Sigmoid colon (tissue), 6 donors: ENCODE measurements at regions not wholly inside any gene's neighbourhood (a gene's known extent, or its start where the extent isn't known, plus 50 kb on each side); places are given as distances from the start of the nearest gene placed in this dataset.
A peak's percentile ranks its signal among the peaks of the same experiment; 100 is the strongest.

Experiments used
- DNase-seq: peaks from one replicate; pipeline ENCODE4 v3.0.0-alpha.2; 2019
- H3K27ac ChIP-seq, 4 donors: fragments of 200-600 bp; sonication (generic); one replicate each; pipeline ENCODE4 v1.5.1; 2016 to 2019; ENCODE audit warnings: mild to moderate bottlenecking in 1 of 4
- H3K27me3 ChIP-seq, 3 donors: fragments of 200-600 bp; sonication (generic); one replicate each; pipeline ENCODE4 v1.5.1; 2019; ENCODE audit warnings: mild to moderate bottlenecking in 1 of 3
- H3K36me3 ChIP-seq, 4 donors: fragments of 200-600 bp; sonication (generic); one replicate each; pipeline ENCODE4 v1.5.1; 2016 to 2019
- H3K4me1 ChIP-seq, 4 donors: fragments of 200-600 bp; sonication (generic); one replicate each; pipeline ENCODE4 v1.5.1; 2017 to 2019
- H3K4me3 ChIP-seq, 4 donors: fragments of 200-600 bp; sonication (generic); one replicate each; pipeline ENCODE4 v1.5.1; 2017 to 2019; ENCODE audit warnings: mild to moderate bottlenecking in 2 of 4, moderate library complexity in 1 of 4
- H3K9me3 ChIP-seq, 4 donors: fragments of 200-600 bp in 3 of 4; sonication (generic) in 3 of 4; one replicate each; pipeline versions ENCODE4 v1.5.1 to v1.6.1; 2013 to 2019
- CTCF ChIP-seq, 4 experiments: fragments of 450-650 bp in 3 of 4; fragments of 200-600 bp in 1 of 4; IDR thresholded peaks; one replicate each; pipeline ENCODE4 v1.5.1; 2016 to 2019; ENCODE audit warnings: antibody characterized with exemption in 4 of 4, mild to moderate bottlenecking in 3 of 4, moderate library complexity in 2 of 4
- EP300 ChIP-seq, 4 donors: sonication (generic); formaldehyde crosslinking; IDR thresholded peaks; one replicate each; pipeline ENCODE4 v1.6.1; 2017; ENCODE audit warnings: antibody characterized with exemption in 4 of 4
- POLR2A ChIP-seq, 2 donors: fragments of 450-650 bp; IDR thresholded peaks; one replicate each; pipeline ENCODE4 v1.6.1; 2016; ENCODE audit warnings: antibody characterized with exemption in 2 of 2, mild to moderate bottlenecking in 2 of 2, moderate library complexity in 2 of 2
- POLR2AphosphoS5 ChIP-seq, 4 donors: sonication (generic); formaldehyde crosslinking; IDR thresholded peaks; one replicate each; pipeline ENCODE4 v1.6.1; 2017; ENCODE audit warnings: antibody characterized with exemption in 4 of 4
- WGBS, 2 donors: extraction: QIAGEN DNeasy Blood & Tissue Kit; methylation state at CpG; one replicate each; pipeline ENCODE4 v1.1.7; 2013; 5-methylcytosine and 5-hydroxymethylcytosine counted together
- intact Hi-C: fragments of 100-400 bp; cut with DNase I; formaldehyde crosslinking; loops from one replicate; pipeline ENCODE4 v1.15.1; 2023
- donor health status: healthy with polysubstance abuse.
- donor health status: healthy.

DNA sequence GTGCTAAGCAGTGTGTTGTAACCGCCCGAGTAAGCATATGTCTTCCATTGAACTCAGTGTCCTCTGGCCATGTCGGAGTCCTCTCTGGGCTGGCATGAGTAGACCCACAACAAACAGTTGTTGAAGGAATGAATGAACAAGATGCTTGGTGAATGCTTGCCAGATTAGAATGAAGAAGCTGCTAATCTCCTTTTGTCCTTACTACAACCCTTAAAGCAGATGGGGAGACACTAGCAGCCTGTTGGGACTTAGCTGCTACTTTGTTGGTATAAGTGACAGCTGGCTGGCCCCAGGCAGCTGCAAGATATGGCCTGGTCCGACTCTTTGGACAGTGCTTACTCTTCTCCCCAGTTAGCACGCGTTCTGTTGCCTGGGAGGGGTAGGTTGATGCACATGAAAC, 370.1 kb downstream of the RPS24 start:
- 93 to 94% methylated on average over 6 of the region's 6 CpGs for WGBS, 2 donors
- H3K27ac ChIP-seq, result no peak overlapping the region
- TF ChIP-seq EP300 (IDR thresholded peaks at IDR 0.05) (no peak), POLR2AphosphoS5 (IDR thresholded peaks at IDR 0.05) (no peak), POLR2A (IDR thresholded peaks at IDR 0.05) (no peak), CTCF (IDR thresholded peaks at IDR 0.05) (no peak)
- peaks cover 0 to 40% (median 31%) of the 10 kb centered on the region in 4 donors for H3K4me1 ChIP-seq
- no peak overlapping the region for H3K4me3 ChIP-seq
- no peak for DNase-seq
- no peaks in the 10 kb centered on the region for H3K36me3 ChIP-seq
- H3K27me3 ChIP-seq, result no peaks in the 10 kb centered on the region
- no peaks in the 10 kb centered on the region for H3K9me3 ChIP-seq
- intact Hi-C loops, result no loop called here

GRCh38 chr10:78404296-78404695, 370.6 kb downstream of the RPS24 start:
- no peaks in the 10 kb centered on the region for H3K36me3 ChIP-seq
- no peaks in the 10 kb centered on the region for H3K27me3 ChIP-seq
- intact Hi-C loops, result no loop called here
- WGBS, 2 donors, result 85 to 90% methylated on average over 5 of the region's 5 CpGs
- peak; percentile 53 for DNase-seq
- no peak for TF ChIP-seq POLR2A (IDR thresholded peaks at IDR 0.05)
- TF ChIP-seq EP300 (IDR thresholded peaks at IDR 0.05), result no peak
- no peak for TF ChIP-seq POLR2AphosphoS5 (IDR thresholded peaks at IDR 0.05)
- TF ChIP-seq CTCF (IDR thresholded peaks at IDR 0.05), result no peak
- H3K4me3 ChIP-seq, result no peak overlapping the region
- no peak overlapping the region for H3K27ac ChIP-seq
- no peaks in the 10 kb centered on the region for H3K9me3 ChIP-seq
- peaks cover 0 to 45% (median 36%) of the 10 kb centered on the region in 4 donors for H3K4me1 ChIP-seq

GRCh38 chr10:78405231-78405630, 371.6 kb downstream of the RPS24 start:
- TF ChIP-seq CTCF (IDR thresholded peaks at IDR 0.05) (no peak), POLR2A (IDR thresholded peaks at IDR 0.05) (no peak), POLR2AphosphoS5 (IDR thresholded peaks at IDR 0.05) (no peak), EP300 (IDR thresholded peaks at IDR 0.05) (no peak)
- DNase-seq, result peak; percentile 29
- H3K9me3 ChIP-seq, result no peaks in the 10 kb centered on the region
- H3K4me3 ChIP-seq, result no peak overlapping the region
- H3K27ac ChIP-seq, result no peak overlapping the region
- intact Hi-C loops, result loop anchor here (5.0 kb wide), 1 partner anchor 67 kb away; no protein-coding TSS in a partner anchor
- H3K27me3 ChIP-seq, result no peaks in the 10 kb centered on the region
- peaks cover 0 to 46% (median 36%) of the 10 kb centered on the region in 4 donors for H3K4me1 ChIP-seq
- H3K36me3 ChIP-seq, result no peaks in the 10 kb centered on the region
- WGBS, 2 donors, result 83 to 89% methylated on average over 5 of the region's 5 CpGs

DNA sequence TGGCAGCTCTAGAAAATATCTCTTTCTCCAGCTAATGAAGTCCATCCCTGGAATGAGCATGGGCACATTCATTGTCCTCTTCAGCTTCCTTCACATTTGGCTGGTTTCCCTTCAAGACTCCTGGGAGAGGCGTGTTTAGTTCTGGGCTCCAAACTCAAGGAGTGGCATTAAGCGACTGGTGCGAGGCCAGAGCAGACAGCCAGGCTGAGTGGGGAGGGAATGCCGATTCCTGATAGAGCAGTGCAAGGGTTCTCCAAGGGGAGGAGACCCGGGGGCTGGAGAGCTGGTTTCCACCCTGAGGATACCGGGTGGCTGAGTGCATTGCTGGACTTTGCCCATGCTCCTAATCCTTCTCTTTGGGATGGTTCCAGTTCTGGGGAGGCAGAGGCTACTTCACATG, 372.1 kb downstream of the RPS24 start:
- Histone ChIP-seq H3K9me3 (no peaks in the 10 kb centered on the region), H3K4me1 (peaks cover 0 to 46% (median 36%) of the 10 kb centered on the region in 4 donors), H3K27me3 (no peaks in the 10 kb centered on the region), H3K36me3 (no peaks in the 10 kb centered on the region), H3K4me3 (no peak overlapping the region), H3K27ac (no peak overlapping the region)
- TF ChIP-seq CTCF (IDR thresholded peaks at IDR 0.05) (no peak), POLR2A (IDR thresholded peaks at IDR 0.05) (no peak), POLR2AphosphoS5 (IDR thresholded peaks at IDR 0.05) (no peak), EP300 (IDR thresholded peaks at IDR 0.05) (no peak)
- peak; percentile 38 for DNase-seq
- WGBS, 2 donors, result 51 to 80% methylated on average over 6 of the region's 6 CpGs
- intact Hi-C loops, result loop anchor here (5.0 kb wide), 1 partner anchor 67 kb away; no protein-coding TSS in a partner anchor

DNA sequence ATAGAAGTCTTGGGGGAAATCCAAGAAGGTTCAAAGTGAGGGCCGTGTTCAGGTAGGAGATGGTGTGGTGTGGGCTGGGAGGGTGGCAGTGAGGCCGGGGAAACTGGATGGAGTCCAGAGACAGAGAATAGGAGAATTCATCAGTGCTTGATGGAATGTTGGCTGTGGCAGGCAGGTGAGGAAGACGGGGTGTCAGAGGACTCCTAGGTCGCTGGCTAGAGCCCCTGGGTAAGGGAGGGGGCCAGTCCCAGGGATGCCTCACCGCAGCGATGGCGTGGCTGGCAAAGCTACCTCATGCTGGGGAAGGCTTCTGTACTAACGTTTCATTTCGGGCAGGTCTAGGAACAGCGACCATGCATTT, 373.0 kb downstream of the RPS24 start:
- 22 to 26% methylated on average over 10 of the region's 10 CpGs for WGBS, 2 donors
- TF ChIP-seq POLR2AphosphoS5 (IDR thresholded peaks at IDR 0.05), result no peak
- H3K9me3 ChIP-seq, result no peaks in the 10 kb centered on the region
- peak overlapping the region in 3 of 4 donors; percentile 18 to 24 (median 20) for H3K4me3 ChIP-seq
- peaks cover 0 to 40% (median 35%) of the 10 kb centered on the region in 4 donors for H3K4me1 ChIP-seq
- intact Hi-C loops, result loop anchor here (5.0 kb wide), 1 partner anchor 66 kb away; no protein-coding TSS in a partner anchor
- peak overlapping the region in 3 of 4 donors; percentile 75 to 80 (median 77) for H3K27ac ChIP-seq
- DNase-seq, result no peak
- H3K27me3 ChIP-seq, result no peaks in the 10 kb centered on the region
- H3K36me3 ChIP-seq, result no peaks in the 10 kb centered on the region
